NT2/D1 (cell line): ENCODE measurements at regions not wholly inside any gene's neighbourhood (a gene's known extent, or its start where the extent isn't known, plus 50 kb on each side); places are given as distances from the start of the nearest gene placed in this dataset.

Experiments
- DNase-seq: peaks from one replicate; pipeline ENCODE4 v3.0.0-alpha.2; 2011; ENCODE audit warnings: low read depth, low spot score
- H3K27me3 ChIP-seq: 2 replicates; pipeline ENCODE4 v1.6.0; 2011; ENCODE audit warnings: mild to moderate bottlenecking; ENCODE audit not compliant: insufficient read length, insufficient read depth
- H3K36me3 ChIP-seq: 2 replicates; pipeline ENCODE4 v1.6.1; 2011; ENCODE audit warnings: mild to moderate bottlenecking, low read length, mixed read lengths; ENCODE audit not compliant: insufficient read depth, insufficient read length
- H3K4me1 ChIP-seq: 2 replicates; pipeline ENCODE4 v1.5.1; 2011; ENCODE audit not compliant: insufficient read depth, insufficient read length
- H3K4me3 ChIP-seq: 2 replicates; pipeline ENCODE4 v1.5.1; 2011; ENCODE audit warnings: low read depth; ENCODE audit not compliant: insufficient read length
- H3K9ac ChIP-seq: 2 replicates; pipeline ENCODE4 v1.6.0; 2011; ENCODE audit warnings: low read depth; ENCODE audit not compliant: insufficient read length
- H3K9me3 ChIP-seq: 2 replicates; pipeline ENCODE4 v1.5.1; 2011; ENCODE audit warnings: mild to moderate bottlenecking, low read length; ENCODE audit not compliant: insufficient read depth
- SUZ12 ChIP-seq: IDR thresholded peaks from 2 replicates; pipeline ENCODE4 v1.6.1; 2011; ENCODE audit not compliant: insufficient read length, insufficient read depth; ENCODE audit errors: extremely low read depth
- YY1 ChIP-seq: IDR thresholded peaks from 2 replicates; pipeline ENCODE4 v1.6.1; 2011; ENCODE audit not compliant: insufficient read length, insufficient read depth
- ZNF274 ChIP-seq: IDR thresholded peaks from 2 replicates; pipeline ENCODE4 v1.6.1; 2011; ENCODE audit warnings: mild to moderate bottlenecking, low read depth, low read length

GRCh38 chr6:44527583-44528369, 140.3 kb downstream of the CDC5L start:
- no peaks in the 10 kb centered on the region for H3K9me3 ChIP-seq
- TF ChIP-seq YY1 (no peak), SUZ12 (no peak), ZNF274 (no peak)
- H3K4me1 ChIP-seq = peaks cover 4% of the 10 kb centered on the region
- no peak overlapping the region for H3K9ac ChIP-seq
- H3K27me3 ChIP-seq = no peaks in the 10 kb centered on the region
- H3K36me3 ChIP-seq = no peaks in the 10 kb centered on the region
- no peak for DNase-seq
- no peak overlapping the region for H3K4me3 ChIP-seq

- no peak for DNase-seq
- Histone ChIP-seq H3K4me1 (peaks cover 7% of the 10 kb centered on the region), H3K9ac (no peak overlapping the region), H3K27me3 (no peaks in the 10 kb centered on the region), H3K9me3 (no peaks in the 10 kb centered on the region), H3K36me3 (no peaks in the 10 kb centered on the region), H3K4me3 (no peak overlapping the region)
- no peak for TF ChIP-seq ZNF274
Observed at GRCh38 chr6:44528370-44528644, 140.8 kb downstream of the CDC5L start.

GRCh38 chr6:44528716-44529115, 141.2 kb downstream of the CDC5L start:
- TF ChIP-seq YY1 (no peak), SUZ12 (no peak), ZNF274 (no peak)
- no peak for DNase-seq
- H3K36me3 ChIP-seq = no peaks in the 10 kb centered on the region
- H3K9me3 ChIP-seq = no peaks in the 10 kb centered on the region
- H3K27me3 ChIP-seq = no peaks in the 10 kb centered on the region
- H3K9ac ChIP-seq = no peak overlapping the region
- H3K4me1 ChIP-seq = peaks cover 8% of the 10 kb centered on the region
- no peak overlapping the region for H3K4me3 ChIP-seq

GRCh38 chr6:44529146-44529905, 141.8 kb downstream of the CDC5L start:
- Histone ChIP-seq H3K4me3 (no peak overlapping the region), H3K36me3 (no peaks in the 10 kb centered on the region), H3K27me3 (no peaks in the 10 kb centered on the region), H3K9me3 (no peaks in the 10 kb centered on the region), H3K4me1 (peaks cover 11% of the 10 kb centered on the region), H3K9ac (no peak overlapping the region)
- TF ChIP-seq ZNF274 (no peak), YY1 (no peak), SUZ12 (no peak)
- DNase-seq = no peak

- DNase-seq = no peak
- no peak overlapping the region for H3K4me3 ChIP-seq
- no peaks in the 10 kb centered on the region for H3K9me3 ChIP-seq
- H3K27me3 ChIP-seq = no peaks in the 10 kb centered on the region
- H3K36me3 ChIP-seq = no peaks in the 10 kb centered on the region
- H3K9ac ChIP-seq = no peak overlapping the region
- peaks cover 13% of the 10 kb centered on the region for H3K4me1 ChIP-seq
- TF ChIP-seq ZNF274 (no peak), SUZ12 (no peak)
Observed at GRCh38 chr6:44530209-44530909, 142.9 kb downstream of the CDC5L start.

GRCh38 chr6:44530910-44531234, 143.4 kb downstream of the CDC5L start:
- H3K27me3 ChIP-seq = no peaks in the 10 kb centered on the region
- H3K9ac ChIP-seq = no peak overlapping the region
- no peak for DNase-seq
- no peaks in the 10 kb centered on the region for H3K36me3 ChIP-seq
- TF ChIP-seq SUZ12 (no peak), ZNF274 (no peak), YY1 (no peak)
- H3K4me1 ChIP-seq = peaks cover 13% of the 10 kb centered on the region
- no peak overlapping the region for H3K4me3 ChIP-seq
- H3K9me3 ChIP-seq = no peaks in the 10 kb centered on the region

- Histone ChIP-seq H3K4me3 (no peak overlapping the region), H3K9me3 (no peaks in the 10 kb centered on the region), H3K27me3 (no peaks in the 10 kb centered on the region), H3K9ac (no peak overlapping the region), H3K4me1 (peaks cover 13% of the 10 kb centered on the region), H3K36me3 (no peaks in the 10 kb centered on the region)
- no peak for TF ChIP-seq SUZ12
- no peak for TF ChIP-seq YY1
- TF ChIP-seq ZNF274 = no peak
- DNase-seq = no peak
Observed at GRCh38 chr6:44531442-44532015, 144.0 kb downstream of the CDC5L start.
